Esophagus (tissue), 2 donors: ENCODE measurements at regions not wholly inside any gene's neighbourhood (a gene's known extent, or its start where the extent isn't known, plus 50 kb on each side); places are given as distances from the start of the nearest gene placed in this dataset.
"Not testable (repeated sequence)": the region's sequence is repeated elsewhere in the genome, so short reads cannot be mapped to it uniquely, and the experiment has no call there.

Source experiments
- H3K27ac ChIP-seq, 2 donors: one replicate each; pipeline ENCODE4 v1.5.1; 2013; ENCODE audit warnings: low read depth in 2 of 2, mild to moderate bottlenecking in 2 of 2, inconsistent platforms in 1 of 2, low read length in 1 of 2, moderate library complexity in 1 of 2
- H3K27me3 ChIP-seq, 2 donors: one replicate each; pipeline ENCODE4 v1.6.1; 2013; ENCODE audit warnings: low read length in 2 of 2, control low read depth in 1 of 2, mild to moderate bottlenecking in 1 of 2; ENCODE audit not compliant: insufficient read depth in 2 of 2, control insufficient read depth in 1 of 2
- H3K36me3 ChIP-seq, 2 donors: one replicate each; pipeline ENCODE4 v1.6.1; 2013; ENCODE audit warnings: low read length in 1 of 2; ENCODE audit not compliant: control insufficient read depth in 2 of 2, insufficient read depth in 2 of 2
- H3K4me1 ChIP-seq, 2 donors: one replicate each; pipeline ENCODE4 v1.6.1; 2013; ENCODE audit warnings: low read length in 1 of 2; ENCODE audit not compliant: control insufficient read depth in 2 of 2, insufficient read depth in 2 of 2
- H3K4me3 ChIP-seq, 2 donors: one replicate each; pipeline ENCODE4 v1.5.1; 2013; ENCODE audit warnings: low read length in 2 of 2, mild to moderate bottlenecking in 2 of 2, low read depth in 1 of 2, moderate library complexity in 1 of 2
- H3K9me3 ChIP-seq, 2 donors: one replicate each; pipeline ENCODE4 v1.6.1; 2013; ENCODE audit warnings: mild to moderate bottlenecking in 2 of 2, low read depth in 1 of 2, low read length in 1 of 2, moderate library complexity in 1 of 2; ENCODE audit not compliant: control insufficient read depth in 2 of 2, insufficient read depth in 1 of 2
- WGBS, 2 donors: extraction: QIAGEN DNeasy Blood & Tissue Kit; methylation state at CpG; one replicate each; pipeline ENCODE4 v1.1.7; 2013; 5-methylcytosine and 5-hydroxymethylcytosine counted together
- donor health status: healthy with polysubstance abuse.
- donor health status: Bipolar disorder and iron deficiency.

DNA sequence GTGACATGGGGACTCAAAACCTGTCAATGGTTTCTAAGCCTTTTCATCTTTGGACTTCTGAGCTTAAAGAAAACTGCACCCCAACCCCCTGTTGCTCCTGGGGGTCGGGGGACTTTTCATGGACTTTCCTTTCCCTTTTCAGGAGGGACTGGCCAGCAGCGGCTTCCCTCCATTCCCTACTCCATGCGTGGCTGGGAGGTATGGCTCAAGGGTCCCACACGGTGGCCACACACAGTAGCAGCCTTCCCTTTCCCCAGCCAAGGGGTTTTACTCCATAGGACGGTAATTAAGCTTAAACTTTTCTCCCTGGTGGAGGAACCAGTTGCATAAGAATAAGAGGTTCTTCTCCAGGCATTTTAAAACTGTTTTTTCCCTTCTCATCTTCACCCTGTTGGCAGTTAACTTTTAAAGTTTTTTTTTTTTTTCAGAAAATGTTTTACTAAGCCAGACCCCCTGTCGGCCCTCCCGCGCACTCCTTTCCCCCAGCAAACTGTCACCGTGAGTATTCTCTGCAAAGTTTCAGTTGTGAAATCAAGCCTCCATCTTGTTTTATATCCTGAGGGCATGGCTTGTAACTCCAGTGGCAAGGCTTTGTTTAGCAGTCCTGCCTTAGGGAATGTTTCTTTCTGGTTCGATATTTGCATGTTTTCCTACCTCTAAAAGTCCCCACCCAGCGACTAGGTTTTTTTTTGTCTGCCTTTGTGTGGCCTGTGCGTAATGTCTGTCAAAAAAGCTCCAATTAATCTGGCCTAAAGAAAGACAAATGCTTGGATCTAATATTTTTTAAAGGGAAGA is 325.7 kb downstream of the TLL1 start:
- Histone ChIP-seq H3K9me3 (no peaks in the 10 kb centered on the region), H3K4me3 (no peak overlapping the region), H3K27me3 (no peaks in the 10 kb centered on the region), H3K27ac (no peak overlapping the region), H3K4me1 (no peaks in the 10 kb centered on the region), H3K36me3 (no peaks in the 10 kb centered on the region)
- WGBS, 2 donors: 77 to 81% methylated on average over 12 of the region's 12 CpGs

DNA sequence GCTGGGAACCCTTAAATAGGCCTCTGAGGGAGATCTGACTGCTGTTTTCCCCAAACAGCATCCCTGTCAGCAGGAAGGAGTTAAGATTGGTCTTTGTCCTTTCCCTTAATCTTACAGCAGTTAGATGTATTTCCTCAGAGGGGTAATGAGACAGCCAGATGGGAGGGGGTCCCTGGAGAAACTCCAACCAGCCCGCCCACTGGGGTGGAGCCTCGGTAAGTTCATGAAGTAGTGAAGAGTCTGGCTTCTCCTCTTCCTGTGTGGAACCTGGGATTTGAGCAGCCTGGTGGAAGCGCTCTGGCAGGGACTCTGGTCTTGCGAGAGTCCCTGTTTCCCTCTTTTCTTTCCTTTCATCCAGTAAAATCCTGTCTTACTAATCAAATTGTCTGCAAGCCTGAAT is 330.0 kb downstream of the TLL1 start:
- H3K36me3 ChIP-seq: no peaks in the 10 kb centered on the region
- H3K4me1 ChIP-seq: no peaks in the 10 kb centered on the region
- WGBS, 2 donors: 87 to 88% methylated on average over 4 of the region's 4 CpGs
- no peak overlapping the region for H3K27ac ChIP-seq
- no peaks in the 10 kb centered on the region for H3K9me3 ChIP-seq
- no peak overlapping the region for H3K4me3 ChIP-seq
- no peaks in the 10 kb centered on the region for H3K27me3 ChIP-seq

- H3K4me1 ChIP-seq, H3K27me3 ChIP-seq, H3K36me3 ChIP-seq, H3K4me3 ChIP-seq, H3K9me3 ChIP-seq, H3K27ac ChIP-seq: not testable (repeated sequence)
- 88 to 91% methylated on average over 4 of the region's 4 CpGs for WGBS, 2 donors
Measured at GRCh38 chr4:166212326-166212725, 339.3 kb downstream of the TLL1 start.

GRCh38 chr4:166222271-166222670 is 349.2 kb downstream of the TLL1 start:
- no peaks in the 10 kb centered on the region for H3K36me3 ChIP-seq
- no peak overlapping the region for H3K27ac ChIP-seq
- H3K4me1 ChIP-seq: no peaks in the 10 kb centered on the region
- H3K9me3 ChIP-seq: no peaks in the 10 kb centered on the region
- WGBS, 2 donors: 75 to 83% methylated on average over 1 of the region's 1 CpG
- H3K27me3 ChIP-seq: no peaks in the 10 kb centered on the region
- no peak overlapping the region for H3K4me3 ChIP-seq

- 88 to 90% methylated on average over 10 of the region's 10 CpGs for WGBS, 2 donors
- H3K4me3 ChIP-seq: peak overlapping the region in 1 of 2 donors; percentile 11
- H3K27ac ChIP-seq: no peak overlapping the region
- H3K27me3 ChIP-seq: no peaks in the 10 kb centered on the region
- H3K9me3 ChIP-seq: peaks cover 0 to 3% of the 10 kb centered on the region in 2 donors
- H3K36me3 ChIP-seq: no peaks in the 10 kb centered on the region
- no peaks in the 10 kb centered on the region for H3K4me1 ChIP-seq
Measured at GRCh38 chr4:166228112-166228511, 355.1 kb downstream of the TLL1 start.

DNA sequence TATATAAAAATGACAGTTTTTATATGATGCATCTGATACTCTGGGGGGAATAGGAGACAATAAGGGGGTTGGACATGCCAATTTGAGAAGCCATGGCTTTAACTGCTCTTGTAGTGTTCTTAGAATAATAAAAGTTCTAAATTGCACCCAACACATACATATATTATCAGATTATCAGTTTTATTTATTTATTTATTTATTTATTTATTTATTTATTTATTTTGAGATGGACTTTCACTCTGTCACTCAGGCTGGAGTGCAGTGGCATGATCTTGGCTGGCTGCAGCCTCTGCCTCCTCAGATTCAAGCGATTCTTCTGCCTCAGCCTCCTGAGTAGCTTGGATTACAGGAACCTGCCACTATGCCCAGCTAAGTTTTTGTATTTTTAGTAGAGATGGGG is 356.8 kb downstream of the TLL1 start:
- peaks cover 0 to 3% of the 10 kb centered on the region in 2 donors for H3K9me3 ChIP-seq
- no peak overlapping the region for H3K27ac ChIP-seq
- no peaks in the 10 kb centered on the region for H3K4me1 ChIP-seq
- H3K4me3 ChIP-seq: no peak overlapping the region
- 76 to 95% methylated on average over 1 of the region's 1 CpG for WGBS, 2 donors
- H3K27me3 ChIP-seq: no peaks in the 10 kb centered on the region
- no peaks in the 10 kb centered on the region for H3K36me3 ChIP-seq

- no peaks in the 10 kb centered on the region for H3K36me3 ChIP-seq
- 77 to 91% methylated on average over 1 of the region's 1 CpG for WGBS, 2 donors
- H3K4me1 ChIP-seq: no peaks in the 10 kb centered on the region
Measured at GRCh38 chr4:166230841-166231240, 357.8 kb downstream of the TLL1 start.

GRCh38 chr4:166239354-166239753 is 366.3 kb downstream of the TLL1 start:
- H3K9me3 ChIP-seq: no peaks in the 10 kb centered on the region
- 77 to 82% methylated on average over 4 of the region's 4 CpGs for WGBS, 2 donors

More at GRCh38 chr4:166230841-166231240, 357.8 kb downstream of the TLL1 start:
- Histone ChIP-seq H3K4me3 (no peak overlapping the region), H3K27me3 (no peaks in the 10 kb centered on the region), H3K9me3 (peaks cover 0 to 3% of the 10 kb centered on the region in 2 donors), H3K27ac (no peak overlapping the region)

GRCh38 chr4:166252487-166253402 is 379.7 kb downstream of the TLL1 start:
- Histone ChIP-seq H3K9me3 (no peaks in the 10 kb centered on the region), H3K27ac (no peak overlapping the region), H3K4me3 (no peak overlapping the region), H3K4me1 (no peaks in the 10 kb centered on the region), H3K36me3 (no peaks in the 10 kb centered on the region), H3K27me3 (no peaks in the 10 kb centered on the region)
- 71 to 73% methylated on average over 4 of the region's 4 CpGs for WGBS, 2 donors

More at GRCh38 chr4:166239354-166239753, 366.3 kb downstream of the TLL1 start:
- Histone ChIP-seq H3K36me3 (no peaks in the 10 kb centered on the region), H3K27ac (no peak overlapping the region), H3K4me3 (no peak overlapping the region), H3K4me1 (no peaks in the 10 kb centered on the region), H3K27me3 (no peaks in the 10 kb centered on the region)
